Fibroblast of mammary gland (primary cell): ENCODE measurements at regions not wholly inside any gene's neighbourhood (a gene's known extent, or its start where the extent isn't known, plus 50 kb on each side); places are given as distances from the start of the nearest gene placed in this dataset.

Experiments
- DNase-seq: peaks from one replicate; pipeline ENCODE4 v3.0.0-alpha.2; 2010; ENCODE audit warnings: low read depth
- H3K4me3 ChIP-seq: 2 replicates; pipeline ENCODE4 v1.5.1; 2011; ENCODE audit warnings: low read depth, mild to moderate bottlenecking, low read length, moderate library complexity; ENCODE audit not compliant: control insufficient read depth
- CTCF ChIP-seq: conservative IDR thresholded peaks from 2 replicates; pipeline ENCODE4 v1.5.1; 2011; ENCODE audit warnings: low read depth, low read length, inconsistent platforms; ENCODE audit not compliant: control insufficient read depth, insufficient read depth

- H3K4me3 ChIP-seq, result no peak overlapping the region
- no peak for TF ChIP-seq CTCF
- DNase-seq, result no peak
These were observed 55.4 kb upstream of the IFFO2 start for GRCh38 chr1:19011845-19012231.

GRCh38 chr1:19010995-19011844 lies 54.7 kb upstream of the IFFO2 start:
- H3K4me3 ChIP-seq, result no peak overlapping the region
- no peak for TF ChIP-seq CTCF
- DNase-seq, result peak; percentile 97

GRCh38 chr1:19010503-19010902 lies 54.0 kb upstream of the IFFO2 start:
- no peak for DNase-seq
- TF ChIP-seq CTCF, result no peak
- H3K4me3 ChIP-seq, result no peak overlapping the region

GRCh38 chr1:19009882-19010321 lies 53.4 kb upstream of the IFFO2 start:
- H3K4me3 ChIP-seq, result no peak overlapping the region
- TF ChIP-seq CTCF, result no peak
- peak; percentile 73 for DNase-seq

- no peak overlapping the region for H3K4me3 ChIP-seq
- DNase-seq, result no peak
- TF ChIP-seq CTCF, result no peak
These were observed 52.8 kb upstream of the IFFO2 start for GRCh38 chr1:19009126-19009881.

- H3K4me3 ChIP-seq, result no peak overlapping the region
- no peak for DNase-seq
- TF ChIP-seq CTCF, result no peak
These were observed 51.3 kb upstream of the IFFO2 start for GRCh38 chr1:19007491-19008441.
